ENCODE measurements at regions not wholly inside any gene's neighbourhood (a gene's known extent, or its start where the extent isn't known, plus 50 kb on each side); places are given as distances from the start of the nearest gene placed in this dataset.

DNA sequence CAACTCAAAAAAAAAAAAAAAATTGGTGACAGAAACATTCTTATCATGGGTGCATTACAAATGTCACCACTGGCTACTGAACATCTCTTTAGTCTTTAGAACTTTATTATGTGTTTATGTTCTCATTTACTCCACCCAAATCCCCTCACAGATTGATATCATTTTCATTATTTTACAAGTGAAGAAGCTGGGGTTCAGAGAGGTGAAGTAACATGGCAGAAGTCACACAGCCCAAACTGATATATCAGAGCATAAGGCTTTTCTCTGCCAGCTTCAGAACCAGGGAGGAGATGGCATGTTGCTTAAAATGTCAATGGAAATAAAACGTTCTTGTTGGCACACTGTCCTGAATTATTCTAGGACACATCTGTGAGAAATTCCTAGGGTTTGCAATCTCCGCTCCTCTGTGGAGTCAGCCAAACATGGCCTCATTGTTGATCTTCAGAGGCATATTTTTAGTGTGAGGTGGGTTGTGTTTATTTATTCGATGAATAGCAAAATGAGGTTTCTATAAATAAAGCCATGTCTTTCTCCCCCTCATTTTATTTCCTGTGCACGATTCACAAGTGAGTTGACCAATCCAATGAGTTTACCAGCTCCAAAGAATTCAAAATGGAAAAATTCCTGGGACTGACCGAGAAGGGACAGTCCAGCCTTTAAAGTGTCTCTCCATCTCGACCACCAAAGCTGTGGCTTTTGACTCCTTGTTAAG, 72.9 kb upstream of the ANO1 start:
- no peak for DNase-seq

DNA sequence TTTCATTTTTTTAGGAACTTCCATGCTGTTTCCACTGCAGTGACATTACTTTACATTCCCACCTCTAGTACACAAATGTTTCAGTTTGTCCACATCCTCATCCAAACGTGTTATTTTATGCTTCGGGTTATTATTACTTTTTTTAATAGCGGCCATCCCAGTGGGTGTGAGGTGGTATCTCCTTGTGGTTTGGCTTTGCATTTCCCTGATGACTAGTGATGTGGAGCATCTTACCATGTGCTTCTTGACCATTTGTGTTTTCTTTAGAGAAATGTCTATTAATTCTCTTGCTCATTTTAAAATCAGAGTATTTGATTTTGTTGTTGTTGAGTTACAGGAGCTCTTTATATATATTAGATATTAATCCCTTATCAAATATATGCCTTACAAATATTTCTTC, 70.3 kb upstream of the ANO1 start:
- no peak for DNase-seq

DNA sequence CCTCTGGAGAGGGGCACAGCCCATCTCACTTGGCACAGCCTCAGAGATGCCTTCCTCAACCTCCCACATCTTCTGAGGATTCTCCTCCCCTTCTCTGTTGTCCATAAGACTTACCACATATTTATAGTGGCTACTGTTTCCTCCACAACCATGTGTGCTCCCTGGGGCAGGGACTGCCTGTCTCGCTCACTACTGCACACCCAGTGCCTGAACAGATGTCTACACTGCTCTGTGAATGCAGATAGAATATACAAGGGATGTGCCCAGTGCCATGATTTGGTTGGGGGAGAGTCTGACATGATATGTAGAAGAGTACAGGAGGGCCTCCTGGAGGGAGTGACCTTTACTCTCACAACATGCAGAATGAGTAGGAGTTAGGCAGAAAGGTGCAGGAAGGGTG, 67.3 kb upstream of the ANO1 start:
- DNase-seq, result no peak

DNA sequence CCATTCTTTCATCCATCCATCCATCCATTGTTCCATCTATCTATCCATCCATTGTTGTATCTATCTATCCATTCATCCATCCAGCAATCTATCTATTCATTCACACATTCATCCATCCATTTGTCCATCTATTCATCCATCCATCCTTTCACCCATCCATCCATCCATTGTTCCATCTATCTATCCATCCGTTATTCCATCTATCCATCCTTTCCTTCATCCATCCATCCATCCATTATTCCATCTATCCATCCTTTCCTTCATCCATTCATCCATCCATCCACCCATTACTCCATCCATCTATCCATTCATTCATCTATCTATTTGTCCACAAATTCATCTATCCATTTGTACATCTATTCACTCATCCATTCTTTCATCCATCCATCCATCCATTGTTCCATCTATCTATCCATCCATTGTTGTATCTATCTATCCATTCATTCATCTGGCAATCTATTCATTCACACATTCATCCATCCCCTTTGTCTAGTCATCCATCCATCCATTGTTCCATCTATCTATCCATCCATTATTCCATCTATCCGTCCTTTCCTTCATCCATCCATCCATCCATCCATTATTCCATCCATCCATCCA, 65.9 kb upstream of the ANO1 start:
- DNase-seq, result no peak

DNA sequence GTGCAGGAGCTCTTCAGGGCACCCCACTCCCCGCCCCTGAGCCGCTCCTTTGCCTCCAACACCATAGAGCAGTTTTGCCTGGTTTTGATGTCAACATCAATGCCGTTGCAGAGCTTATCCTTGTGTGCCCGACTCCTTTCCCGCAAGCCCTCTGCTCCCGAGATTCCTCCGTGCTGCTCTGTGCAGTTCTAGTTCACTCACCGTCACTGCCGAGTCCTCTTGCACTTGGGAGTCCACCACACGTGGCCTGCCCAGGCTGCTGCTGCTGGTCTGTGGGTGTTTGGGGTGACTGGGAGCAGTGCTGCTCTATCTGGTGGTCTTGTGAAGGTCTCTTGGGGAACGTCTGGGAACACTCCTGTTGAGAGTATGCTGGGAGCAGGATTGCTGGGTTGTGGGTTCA, 63.8 kb upstream of the ANO1 start:
- DNase-seq, result no peak

DNA sequence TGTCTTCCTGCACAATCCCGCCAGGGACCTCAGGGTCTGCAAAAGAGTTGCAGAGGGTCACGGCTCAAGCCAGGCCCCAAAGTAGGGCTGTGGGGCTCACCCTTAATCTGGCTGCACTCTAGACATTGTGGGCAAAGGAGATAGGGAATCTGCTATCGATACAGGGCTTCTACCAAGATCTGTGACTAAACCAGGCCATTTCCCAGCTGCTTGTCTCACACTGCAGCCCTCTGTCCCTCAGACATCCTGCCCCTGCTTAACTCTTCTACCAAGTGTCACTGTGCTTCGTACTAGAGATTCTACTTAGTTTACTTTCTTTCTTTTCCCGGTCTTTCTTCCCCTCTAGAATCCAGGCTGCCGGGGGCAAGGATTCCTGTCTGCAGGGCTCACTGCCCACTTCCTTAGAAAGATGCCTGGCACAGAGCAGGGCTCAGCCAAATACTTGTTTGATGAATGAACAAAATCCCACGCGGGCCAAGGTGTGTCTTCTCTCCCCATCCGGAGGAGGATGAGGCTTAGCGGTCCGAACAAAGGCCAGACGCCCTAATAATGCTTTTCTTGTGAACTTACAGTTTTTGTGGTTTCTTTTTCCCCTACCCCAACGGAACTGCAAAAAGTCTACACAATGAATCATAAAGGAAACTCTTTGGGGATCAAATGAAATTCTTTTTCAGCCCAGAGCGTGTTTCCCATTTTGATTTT, 61.3 kb upstream of the ANO1 start:
- no peak for DNase-seq

DNA sequence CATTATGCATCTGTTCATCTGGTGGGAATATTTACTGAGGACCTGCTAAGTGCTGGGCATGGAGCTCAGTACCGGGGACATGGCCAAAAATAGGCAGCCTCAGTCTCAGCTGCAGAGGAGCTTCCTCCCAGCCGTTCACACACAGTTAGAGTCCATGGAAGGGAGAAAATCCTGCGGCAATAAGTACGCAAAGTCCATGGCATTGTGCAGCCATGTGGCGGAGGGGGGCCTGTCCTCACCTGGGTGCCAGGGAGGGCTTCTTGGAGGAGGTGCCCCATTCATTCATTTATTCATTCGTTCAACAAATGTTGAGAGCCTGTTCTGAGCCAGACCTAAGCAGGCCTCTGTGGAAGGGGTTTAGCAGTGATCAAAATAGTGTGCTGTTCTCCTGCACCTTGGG, 59.3 kb upstream of the ANO1 start:
- no peak for DNase-seq

DNA sequence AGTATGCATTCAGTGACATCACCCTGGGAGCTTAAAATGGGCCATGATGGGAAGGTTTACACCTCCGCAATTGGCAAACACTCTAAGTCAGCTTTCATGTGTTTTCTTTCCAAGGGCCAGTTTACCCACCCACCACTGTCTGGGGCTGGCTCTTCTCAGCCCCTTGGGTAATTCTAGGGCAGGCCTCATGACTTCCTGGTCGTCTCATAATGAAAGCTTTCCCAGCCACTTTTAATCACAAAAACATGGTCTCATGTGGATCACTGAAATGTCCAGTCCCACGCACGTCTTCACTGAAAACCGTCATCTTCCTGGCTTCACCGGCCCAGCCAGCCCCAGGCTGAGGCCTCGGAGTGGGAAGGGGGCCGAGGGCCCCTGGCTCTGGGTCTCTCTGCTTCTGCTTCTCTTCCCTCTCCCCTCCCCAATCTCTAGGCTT, 58.5 kb upstream of the ANO1 start:
- no peak for DNase-seq

DNA sequence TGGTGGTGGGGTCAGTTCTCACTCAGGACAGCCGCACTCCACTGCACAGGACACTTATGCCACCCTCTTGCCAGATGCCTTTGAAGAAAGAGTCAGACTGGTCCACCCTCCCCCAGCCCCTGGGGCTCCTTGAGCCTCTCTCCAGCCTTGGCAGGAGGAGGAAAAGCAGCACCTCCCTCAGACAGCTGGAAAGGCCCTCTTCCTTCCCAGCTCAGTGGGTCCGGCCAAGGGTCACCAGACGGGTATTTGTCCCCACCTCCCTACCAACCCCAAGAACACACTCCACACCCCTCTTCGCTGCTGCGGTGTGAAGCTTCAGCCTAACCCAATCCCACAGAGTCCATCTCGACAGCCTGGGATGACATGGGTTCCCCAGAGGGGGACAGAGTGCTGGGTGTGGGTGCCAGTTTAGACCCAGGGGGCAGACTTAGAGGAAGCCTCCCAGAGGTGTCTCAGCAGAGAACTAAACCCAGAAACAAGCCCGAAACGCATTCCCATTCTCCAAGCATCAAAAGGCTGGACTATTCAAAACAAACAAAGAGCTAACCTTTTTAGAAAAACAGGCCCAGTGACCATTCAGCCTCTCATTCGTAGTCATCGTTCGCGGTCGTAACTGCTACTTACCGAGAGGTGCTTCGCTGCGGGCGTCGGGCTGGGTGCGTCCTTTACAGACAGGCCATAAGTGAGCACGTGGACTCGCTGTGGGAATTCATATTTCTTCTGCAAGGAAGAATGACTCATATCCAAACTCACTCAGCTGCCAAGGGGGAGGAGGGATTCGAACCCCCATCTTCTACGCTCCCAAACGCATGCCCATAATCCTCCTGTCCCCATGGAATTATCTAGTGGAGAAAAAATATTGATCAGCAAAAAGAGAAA, 57.5 kb upstream of the ANO1 start:
- no peak for DNase-seq

DNA sequence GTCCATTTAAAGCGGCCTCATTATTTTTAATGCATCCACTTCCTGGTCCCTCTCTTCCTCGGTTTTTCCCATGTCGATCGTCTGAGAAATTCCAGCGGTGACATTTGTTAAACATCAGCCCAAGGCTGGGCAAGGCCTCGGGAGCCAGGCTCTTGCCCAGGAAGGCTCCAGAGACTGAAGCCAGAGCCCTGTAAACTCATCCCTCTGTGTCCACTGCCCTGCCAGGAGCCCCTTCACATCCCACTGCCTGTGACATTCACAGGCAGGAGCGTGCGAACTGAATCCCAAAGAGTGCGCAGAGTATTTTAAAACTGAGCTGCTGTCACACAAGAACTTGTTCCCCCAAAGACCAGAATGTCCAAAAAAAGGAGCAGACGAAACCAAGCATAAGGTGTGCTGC, 56.5 kb upstream of the ANO1 start:
- DNase-seq, result no peak

DNA sequence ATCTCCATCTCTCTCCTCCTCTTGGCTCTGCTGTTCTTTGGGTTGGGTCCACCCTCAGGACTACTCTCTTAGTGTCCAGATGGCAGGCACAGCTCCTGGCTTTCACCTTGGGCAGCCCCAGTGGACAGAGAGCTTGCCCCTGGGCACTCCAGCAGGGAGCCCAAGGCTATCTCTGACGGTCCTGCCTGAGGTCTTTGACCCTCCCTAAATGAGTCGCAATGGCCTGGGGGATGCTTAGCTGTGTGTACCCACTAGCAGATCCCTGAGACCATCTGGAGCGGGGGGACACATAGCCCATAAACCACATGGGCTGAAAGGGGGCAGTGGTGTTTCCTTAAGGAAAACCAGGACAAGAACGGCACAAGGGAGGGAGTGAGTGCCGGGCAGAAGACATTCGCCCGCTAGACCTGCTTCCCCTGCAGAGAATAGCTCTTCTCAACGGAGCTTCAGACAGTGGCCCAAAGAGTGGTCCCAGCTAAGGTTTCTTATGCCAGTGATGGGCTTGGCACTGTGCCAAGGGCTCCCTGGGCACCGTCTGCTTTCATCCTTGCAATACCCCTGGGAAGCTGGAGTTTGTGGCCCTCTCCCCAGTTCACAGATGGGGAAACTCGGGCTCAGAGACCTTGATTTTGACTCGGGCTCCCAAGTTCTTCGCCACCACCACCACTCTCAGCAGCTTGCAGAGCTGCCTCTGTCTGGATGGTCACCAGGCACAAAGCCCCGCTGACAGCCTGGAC, 53.9 kb upstream of the ANO1 start:
- DNase-seq, result no peak

DNA sequence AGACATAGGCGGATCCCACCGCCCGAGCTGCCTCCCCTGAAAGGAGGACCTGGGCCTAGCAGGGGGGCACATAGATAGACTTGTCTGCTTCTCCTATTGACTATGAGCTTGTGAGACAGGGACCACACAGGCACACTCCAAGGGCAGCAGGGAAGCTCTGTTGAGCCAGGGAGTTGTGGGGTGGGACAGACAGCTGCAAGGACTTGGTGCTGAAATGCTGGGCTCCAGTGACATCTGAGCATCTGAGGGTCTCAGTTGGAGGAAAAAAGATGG, 53.4 kb upstream of the ANO1 start:
- DNase-seq, result no peak

DNA sequence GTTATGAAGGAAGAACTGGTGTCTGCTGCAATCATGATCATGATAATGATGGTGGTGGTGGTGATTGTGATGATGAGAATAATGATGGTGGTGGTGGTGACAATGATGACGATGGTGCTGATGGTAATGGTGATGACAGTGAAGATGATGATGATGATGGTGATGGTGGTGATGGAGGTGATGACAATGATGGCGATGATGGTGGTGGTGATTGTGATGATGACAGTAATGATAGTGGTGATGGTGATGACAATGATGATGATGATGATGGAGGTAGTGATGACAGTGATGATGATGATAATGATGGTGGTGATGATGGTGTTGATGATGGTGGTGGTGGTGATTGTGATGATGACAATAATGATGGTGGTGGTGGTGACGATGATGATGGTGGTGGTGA, 52.8 kb upstream of the ANO1 start:
- DNase-seq, result no peak

DNA sequence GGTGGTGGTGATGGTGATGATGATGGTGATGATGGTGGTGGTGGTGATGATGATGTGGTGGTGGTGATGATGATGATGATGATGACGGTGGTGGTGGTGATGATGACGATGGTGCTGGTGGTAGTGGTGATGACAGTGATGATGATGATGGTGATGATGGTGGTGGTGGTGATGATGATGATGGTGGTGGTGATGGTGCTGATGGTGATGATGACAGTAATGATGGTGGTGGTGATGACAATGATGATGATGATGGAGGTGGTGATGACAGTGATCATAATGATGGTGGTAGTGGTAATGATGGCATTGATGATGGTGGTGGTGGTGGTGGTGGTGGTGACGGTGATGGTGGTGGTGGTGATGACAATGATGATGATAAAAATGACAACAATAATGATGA, 52.1 kb upstream of the ANO1 start:
- DNase-seq, result no peak

DNA sequence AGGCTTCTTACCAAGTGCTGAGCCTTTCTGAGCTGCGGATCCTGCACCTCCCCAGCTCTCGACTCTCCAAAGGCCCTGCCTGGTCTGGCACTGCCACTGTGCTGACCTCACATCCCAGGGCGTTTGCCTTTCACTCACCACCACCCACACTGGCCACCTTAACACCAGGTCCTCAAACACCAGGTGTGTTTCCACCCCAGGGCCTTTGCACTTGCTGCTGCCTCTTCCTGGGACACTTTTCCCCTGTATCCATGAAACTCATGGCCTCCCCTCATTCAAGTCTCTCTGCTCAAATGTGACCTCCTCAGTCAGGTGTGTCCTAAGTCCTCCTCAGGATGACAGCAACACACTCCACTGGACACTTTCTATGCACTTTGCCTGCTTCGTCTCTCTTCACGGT, 51.4 kb upstream of the ANO1 start:
- DNase-seq, result no peak

DNA sequence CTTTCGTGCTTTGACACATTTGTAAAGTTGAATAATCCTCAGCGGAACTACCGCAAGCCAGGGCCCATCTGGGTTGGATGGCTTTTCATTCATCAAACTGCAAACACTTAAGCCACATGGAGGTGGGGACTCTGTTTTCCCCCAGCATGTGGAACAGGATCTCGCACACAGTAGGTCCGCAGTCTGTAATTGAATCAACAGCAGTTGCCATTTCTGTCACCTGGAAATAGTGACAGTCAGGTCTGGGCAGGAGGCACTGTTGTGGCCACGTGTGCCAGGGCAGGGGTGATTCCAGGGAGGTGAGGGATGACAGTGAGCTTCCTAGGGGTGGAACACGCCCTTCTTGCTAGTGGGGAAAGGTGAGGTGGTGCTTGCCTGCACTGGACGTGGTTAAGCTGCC, 50.7 kb upstream of the ANO1 start:
- no peak for DNase-seq

DNA sequence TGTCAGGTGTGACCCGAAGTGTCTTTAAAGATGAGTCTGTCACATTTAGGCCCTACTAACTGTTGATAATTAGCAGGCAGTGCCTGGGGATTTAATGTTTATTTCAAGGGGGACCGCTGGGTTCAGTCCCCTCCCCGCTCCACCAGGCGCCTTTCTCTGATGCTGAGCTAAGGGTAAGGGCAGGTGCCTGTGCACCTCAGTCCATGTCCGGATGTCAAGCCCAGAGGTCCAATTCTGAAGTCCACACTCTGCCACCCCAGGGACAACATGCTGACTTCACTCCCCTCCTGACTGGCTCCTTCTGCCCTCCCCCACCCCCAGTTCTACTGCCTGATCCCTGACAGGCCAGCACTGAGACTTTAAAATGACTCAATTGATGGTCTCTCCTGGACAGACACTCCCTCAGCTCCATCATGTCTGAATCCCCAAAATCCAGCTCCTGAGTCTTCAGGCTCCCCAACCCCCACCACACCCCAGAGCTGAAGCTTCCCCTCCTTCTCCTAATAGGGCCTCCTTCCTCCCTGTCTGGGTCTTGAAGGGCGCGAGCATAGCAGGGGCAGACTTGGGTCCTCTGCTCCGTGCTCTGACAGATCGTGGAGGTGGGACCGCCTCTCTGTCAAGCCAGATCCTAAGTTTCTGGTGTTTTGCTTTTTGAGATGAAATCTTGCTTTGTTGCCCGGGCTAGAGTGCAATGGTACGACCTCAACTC, 49.8 kb upstream of the ANO1 start:
- no peak for DNase-seq

Measured in stimulated activated CD4-positive, alpha-beta T cell treated with anti-CD3 and anti-CD28 coated beads, Interleukin-12 subunit alpha, Interleukin-12 subunit beta, amount 100 ng/mL, for 4 hours (primary cell).